COLO668 (cell line): ENCODE measurements at regions not wholly inside any gene's neighbourhood (a gene's known extent, or its start where the extent isn't known, plus 50 kb on each side); places are given as distances from the start of the nearest gene placed in this dataset.
A peak's percentile ranks its signal among the peaks of the same experiment; 100 is the strongest.
"Not testable (repeated sequence)": the region's sequence is repeated elsewhere in the genome, so short reads cannot be mapped to it uniquely, and the experiment has no call there.

Experiments
- DNase-seq: peaks from one replicate; lab custom pipeline; 2025; ENCODE audit not compliant: unreplicated experiment; lab: John Stamatoyannopoulos, UW

- no peak for DNase-seq
These were observed 57.6 kb downstream of the CCDC59 start for GRCh38 chr12:82300611-82301010.

DNA sequence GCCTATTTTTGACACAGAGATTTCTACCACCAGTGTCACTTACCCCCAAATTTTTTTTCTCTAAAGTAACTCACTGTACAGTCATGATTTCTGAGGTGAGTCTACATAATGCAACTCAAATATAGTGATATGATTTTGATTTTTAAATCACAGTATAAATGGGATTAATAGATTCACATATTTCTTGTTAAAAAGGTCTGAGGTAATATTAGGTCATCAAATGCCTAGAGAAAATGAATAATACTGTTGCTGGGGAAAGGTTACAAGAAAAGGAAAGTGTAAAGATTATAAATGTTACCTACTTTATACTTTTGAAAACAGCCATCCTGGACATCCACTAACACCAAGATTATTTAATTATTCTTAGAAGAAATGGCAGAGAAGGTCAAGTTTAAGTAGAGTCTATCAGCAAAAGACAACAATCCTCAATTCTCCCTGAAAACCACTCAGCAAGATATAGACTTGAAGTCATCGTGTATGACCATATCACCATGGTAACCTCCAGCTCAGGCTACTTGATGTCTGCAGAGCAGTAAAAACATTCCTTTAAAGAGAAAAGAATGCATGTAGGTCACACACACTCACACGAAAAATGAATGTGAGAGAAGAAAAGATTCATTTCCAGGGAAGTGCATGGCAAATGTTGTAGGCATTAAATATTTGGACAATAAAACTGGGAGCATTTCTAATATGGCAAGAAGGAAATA is 58.7 kb downstream of the CCDC59 start:
- DNase-seq = no peak

DNA sequence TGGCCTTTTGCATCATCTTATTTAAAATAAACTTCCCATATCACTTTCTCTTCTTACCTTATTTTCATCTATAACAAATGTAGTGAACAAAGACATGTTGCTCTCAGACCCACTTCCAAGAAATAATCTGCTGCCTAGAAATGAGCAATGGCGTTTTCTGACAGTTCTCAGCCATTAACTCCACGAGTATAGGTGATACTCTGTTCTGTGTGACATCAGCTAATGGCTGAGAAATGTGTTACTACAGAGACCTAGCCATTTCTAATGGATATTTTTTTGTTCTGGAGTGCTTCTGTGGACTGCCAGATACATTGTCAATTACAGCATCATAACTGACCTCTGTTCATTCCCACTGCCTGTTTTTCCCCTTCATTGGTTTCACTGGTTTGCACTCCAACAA is 67.8 kb downstream of the CCDC59 start:
- DNase-seq = no peak

- not testable (repeated sequence) for DNase-seq
These were observed 76.9 kb downstream of the CCDC59 start for GRCh38 chr12:82281335-82281734.

DNA sequence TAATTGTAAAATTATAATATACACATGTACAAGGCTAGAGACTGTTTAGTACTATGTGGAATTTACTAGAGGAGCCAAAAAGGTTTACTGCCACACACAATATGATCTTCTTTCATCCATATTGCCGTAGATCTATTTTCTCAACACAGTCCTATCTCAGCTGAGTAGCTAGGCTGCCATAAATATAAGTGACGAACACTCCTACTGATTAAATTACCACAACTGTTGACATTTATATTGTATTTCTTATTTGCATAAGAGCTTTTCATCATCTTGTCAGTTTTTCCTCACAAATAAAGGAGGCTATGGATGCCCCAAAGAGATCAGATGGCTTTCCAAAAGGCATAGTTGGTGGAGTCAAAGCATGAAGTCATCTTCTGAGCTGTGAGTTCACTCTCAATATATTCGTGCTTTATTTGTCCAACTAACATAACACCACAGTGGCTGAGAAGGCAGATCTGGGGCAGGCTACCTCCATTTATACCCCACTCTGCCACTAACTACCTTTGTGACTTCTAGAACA is 78.6 kb downstream of the CCDC59 start:
- peak; percentile 43 for DNase-seq

DNA sequence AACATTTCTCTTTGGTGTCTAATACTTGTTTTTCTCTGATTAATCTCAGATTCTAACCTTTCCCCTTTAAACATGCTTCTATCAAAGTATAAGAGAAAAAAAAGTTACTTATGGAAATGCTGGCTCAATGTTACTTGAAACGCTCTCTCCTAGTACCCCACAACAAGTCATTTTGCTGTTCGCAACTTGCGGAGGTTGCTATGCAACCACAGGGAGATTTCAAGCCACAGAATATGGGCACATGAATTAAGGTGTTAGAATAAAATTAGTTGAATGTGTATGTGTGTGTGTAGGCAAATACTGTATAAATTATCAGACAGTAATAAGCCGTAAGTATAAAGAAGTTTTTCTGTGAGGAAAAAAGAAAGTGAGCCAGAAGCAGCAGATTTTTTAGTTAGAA is 80.6 kb downstream of the CCDC59 start:
- DNase-seq = no peak

DNA sequence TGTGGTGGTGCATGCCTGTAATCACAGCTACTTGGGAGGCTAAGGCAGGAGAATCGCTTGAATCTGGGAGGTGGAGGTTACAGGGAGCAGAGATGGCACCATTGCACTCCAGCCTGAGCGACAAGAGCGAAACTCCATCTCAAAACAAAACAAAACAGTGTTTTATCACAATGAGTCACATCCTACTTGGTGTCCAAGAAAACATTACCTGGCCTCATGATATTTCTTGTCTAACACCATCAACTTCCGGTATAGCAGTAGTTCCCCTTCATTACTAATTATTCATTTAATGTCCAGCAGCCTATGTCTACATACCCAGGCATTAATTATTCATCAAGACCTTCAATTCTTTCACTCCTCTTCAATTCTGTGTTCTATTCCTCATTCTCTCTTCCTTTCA is 115.5 kb downstream of the CCDC59 start:
- DNase-seq = no peak

DNA sequence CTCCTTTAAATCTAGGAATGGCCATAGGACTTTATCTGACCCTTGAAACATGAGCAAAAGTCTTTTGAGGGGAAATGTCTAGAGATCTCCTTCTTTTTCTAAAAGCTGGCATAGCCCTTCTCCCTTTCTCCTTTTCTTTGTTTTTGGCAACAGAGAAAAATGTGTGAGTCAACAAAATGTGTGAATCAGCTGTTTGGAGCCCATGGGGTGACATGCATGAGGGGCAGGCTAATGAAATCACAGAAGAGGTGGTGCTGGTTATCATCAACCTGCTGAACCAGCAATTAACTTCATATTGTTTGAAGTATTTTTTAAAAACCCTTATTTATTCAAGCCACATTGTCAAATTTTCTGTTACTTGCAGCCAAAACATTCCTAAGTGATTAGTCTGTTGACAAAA is 132.3 kb downstream of the CCDC59 start:
- no peak for DNase-seq

DNA sequence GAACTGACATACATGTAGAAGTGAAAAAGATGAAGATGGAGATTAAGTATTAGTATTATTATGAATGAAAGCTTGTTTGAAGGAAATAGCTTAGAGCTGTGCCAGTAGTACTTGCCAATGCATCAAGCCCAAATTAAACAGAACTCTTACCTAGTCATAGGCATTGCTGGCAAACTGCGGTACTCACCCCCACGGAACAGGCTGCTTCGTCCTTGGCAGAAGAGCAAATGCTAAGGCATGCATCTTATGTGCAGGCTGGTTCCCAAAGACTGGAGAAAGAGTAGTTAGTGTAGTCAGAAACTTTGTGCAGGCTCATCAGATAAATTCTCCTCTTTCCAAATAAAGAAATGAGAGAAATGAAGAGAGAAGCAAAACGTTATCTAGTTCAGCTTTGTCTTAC is 134.8 kb downstream of the CCDC59 start:
- DNase-seq = no peak

DNA sequence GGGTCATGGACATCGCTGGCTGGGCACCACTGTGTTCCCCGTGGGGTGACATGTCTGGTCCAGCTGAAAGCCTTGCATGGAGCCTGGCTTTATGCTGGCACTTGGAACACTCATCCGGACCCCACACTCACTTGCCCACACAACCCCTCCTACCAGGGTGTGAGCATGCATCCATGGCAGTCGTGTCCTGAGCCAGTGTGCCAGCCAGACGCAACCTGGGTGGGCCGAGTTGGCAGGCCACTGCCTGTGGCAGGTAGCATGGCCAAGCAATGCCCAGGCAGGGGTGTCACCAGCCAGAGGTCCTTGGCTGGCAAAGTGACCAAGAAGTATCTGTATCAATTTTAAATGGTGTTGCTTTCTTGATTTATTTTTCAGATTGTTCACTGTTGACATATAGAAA is 141.7 kb downstream of the CCDC59 start:
- DNase-seq = no peak

GRCh38 chr12:82213761-82214160 is 144.4 kb downstream of the CCDC59 start:
- no peak for DNase-seq

- DNase-seq = no peak
These were observed 147.3 kb downstream of the CCDC59 start for GRCh38 chr12:82210882-82211281.

DNA sequence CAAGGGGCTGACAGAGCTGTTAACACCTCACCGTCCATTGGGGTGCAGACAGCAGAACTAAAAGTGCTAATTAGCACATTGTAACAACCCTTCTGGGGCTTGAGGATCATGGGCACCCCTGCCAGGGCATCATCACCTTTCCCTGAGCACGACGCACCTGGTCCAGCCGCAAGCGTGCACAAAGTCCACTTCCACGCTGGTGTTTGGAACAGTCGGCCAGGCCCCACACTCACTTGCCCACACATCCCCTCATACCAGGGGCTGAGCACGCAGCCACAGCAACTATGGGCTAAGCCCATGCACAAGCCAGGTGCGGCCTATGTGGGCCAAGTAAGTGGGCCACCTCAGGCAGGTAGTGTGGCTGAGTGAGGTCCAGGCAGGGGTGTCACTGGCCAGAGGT is 148.7 kb downstream of the CCDC59 start:
- DNase-seq = no peak

GRCh38 chr12:82207556-82207955 is 150.6 kb downstream of the CCDC59 start:
- DNase-seq = no peak

DNA sequence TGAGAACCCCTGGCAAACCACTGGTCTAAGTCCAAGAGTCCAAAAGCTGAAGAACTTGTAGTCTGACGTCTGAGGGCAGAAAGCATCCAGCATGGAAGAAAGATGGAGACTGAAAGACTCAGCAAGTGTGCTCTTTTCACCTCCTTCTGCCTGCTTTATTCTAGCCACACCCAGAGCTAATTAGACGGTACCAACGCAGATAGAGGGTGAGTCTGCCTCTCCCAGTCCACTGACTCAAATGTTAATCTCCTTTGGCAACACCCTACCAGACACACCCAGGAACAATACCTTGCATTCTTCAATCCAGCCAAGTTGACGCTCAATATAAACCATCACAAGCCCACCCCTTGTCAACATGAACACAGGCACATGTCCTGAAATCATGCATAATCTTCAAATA is 155.1 kb downstream of the CCDC59 start:
- DNase-seq = no peak

GRCh38 chr12:82187595-82187994 is 170.6 kb downstream of the CCDC59 start:
- DNase-seq = no peak

DNA sequence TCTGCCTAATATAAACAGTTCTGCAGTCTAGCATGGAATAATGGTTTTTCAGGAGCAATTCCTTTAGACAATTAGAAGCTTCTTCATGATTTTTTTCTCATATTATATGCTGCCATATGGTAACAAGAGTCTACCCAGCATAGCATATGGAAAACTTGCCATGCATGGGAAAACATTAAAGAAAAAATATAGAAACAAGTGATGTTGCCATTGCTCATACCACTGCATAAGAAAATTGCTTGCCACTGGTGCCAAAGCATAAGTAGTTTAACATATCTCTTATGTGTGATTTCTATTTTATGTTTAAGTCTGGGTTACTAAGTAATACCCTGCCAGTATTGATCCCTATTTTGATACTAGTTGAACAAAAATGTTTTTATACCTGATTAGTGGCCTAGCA is 171.2 kb downstream of the CCDC59 start:
- DNase-seq = no peak

DNA sequence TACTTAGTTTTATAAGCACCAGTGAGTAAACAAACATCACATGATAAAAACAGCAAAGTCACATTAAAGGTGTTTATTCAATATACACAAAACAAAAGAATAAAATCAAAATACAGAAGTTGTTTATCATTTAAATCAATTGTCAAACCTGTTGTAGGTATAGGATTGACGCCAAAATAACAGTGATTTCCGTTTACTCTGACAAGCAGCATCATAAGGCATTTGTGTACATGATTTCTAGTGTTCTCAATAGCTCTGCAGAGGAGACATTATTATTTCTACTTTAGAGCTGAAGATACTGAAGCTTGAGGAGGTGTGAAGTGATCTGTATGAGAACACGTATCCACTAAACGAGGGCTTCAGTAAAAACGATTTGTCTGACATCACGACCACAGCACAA is 171.9 kb downstream of the CCDC59 start:
- no peak for DNase-seq

- no peak for DNase-seq
These were observed 173.3 kb downstream of the CCDC59 start for GRCh38 chr12:82184844-82185243.

DNA sequence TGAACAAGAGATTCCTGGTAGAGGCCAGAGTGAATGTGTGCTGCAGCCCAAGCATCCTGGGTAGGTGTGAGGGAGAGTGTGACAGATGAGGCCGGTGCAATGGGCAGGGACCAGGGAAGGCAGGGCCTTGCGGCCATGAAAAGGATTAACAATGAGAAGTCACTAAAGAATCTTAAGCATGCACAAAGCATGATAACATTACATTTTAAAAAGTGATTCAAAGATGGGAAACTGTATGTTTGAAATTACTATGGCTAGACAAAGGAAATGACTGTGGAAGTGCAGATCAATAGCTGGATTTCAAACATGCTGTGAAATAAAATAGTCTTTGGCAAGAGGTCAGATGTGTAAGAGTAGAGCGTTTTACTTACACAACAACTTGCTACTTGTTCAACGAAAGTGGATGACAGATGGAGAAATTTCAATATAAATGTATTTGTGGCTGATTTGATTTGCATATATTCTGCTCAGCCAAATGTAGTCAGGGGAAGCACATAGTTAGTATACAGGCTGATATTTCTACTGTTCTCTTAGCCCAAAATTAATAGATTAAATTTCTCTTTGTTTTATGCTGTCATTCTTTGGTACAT is 175.5 kb downstream of the CCDC59 start:
- no peak for DNase-seq

DNA sequence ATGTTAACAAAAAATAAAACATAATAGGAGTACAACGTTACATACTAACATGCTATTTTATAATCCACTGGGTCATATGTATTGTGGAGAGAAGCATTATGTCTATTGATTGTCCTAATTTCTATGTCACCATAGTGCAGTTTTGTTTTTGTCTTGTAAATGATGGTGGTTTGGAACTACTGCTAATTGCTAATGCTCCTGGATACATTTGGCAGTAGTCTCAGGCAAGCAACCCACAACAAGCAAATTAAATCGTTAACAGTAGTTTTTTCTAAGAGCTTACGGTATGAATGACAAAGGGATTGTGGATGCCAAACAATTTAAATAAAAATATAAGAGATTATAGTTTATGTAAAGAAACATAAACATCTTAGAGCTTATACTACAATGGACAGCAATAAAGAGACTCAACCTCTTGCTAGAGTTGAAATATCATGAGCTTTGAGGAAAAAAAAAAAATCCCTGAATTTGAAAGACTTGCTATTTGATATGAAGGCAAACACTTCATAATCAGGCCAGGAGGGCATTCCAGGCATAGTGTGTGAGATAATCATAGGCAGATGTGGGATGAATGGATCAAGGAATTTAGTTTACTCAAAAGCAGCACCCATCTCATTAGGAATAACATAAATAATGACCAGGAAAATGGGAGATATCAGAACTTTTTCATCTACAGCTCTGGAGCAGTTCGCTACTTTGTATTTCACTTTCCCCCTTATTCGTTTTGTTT is 181.3 kb downstream of the CCDC59 start:
- peak; percentile 11 for DNase-seq

DNA sequence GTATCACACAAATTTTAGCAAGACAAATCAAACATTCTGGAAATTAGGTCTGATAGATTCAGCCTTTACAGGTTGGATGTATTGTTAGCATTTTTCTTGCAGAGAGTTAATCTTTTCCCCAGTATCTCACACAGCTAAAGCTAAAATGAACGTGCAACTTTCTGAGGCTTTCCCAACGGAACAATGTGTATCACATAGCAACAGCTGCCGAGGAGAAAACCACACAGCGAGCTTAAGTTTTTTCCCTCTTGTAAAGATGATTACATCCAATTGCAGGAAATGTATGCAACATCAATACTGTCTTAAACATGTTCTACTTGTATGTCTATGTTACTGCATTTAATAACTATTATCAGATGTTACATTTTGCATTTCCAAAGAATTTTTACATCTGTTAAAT is 182.2 kb downstream of the CCDC59 start:
- DNase-seq = peak; percentile 7
